Peyer's patch (tissue), 4 donors: ENCODE measurements at regions not wholly inside any gene's neighbourhood (a gene's known extent, or its start where the extent isn't known, plus 50 kb on each side); places are given as distances from the start of the nearest gene placed in this dataset.

ENCODE experiments used
- POLR2A ChIP-seq, 2 donors: fragments of 450-650 bp; IDR thresholded peaks; one replicate each; pipeline ENCODE4 v1.5.1; 2017; ENCODE audit warnings: antibody characterized with exemption in 2 of 2, mild to moderate bottlenecking in 2 of 2, moderate library complexity in 2 of 2
- TF ChIP-seq, protein P1 (sequence below), 6 experiments: fragments of 450-650 bp in 4 of 6; fragments of 200-600 bp in 2 of 6; sonication (generic) in 1 of 6; IDR thresholded peaks; one replicate each; pipeline ENCODE4 v1.5.1; 2017 to 2019; ENCODE audit warnings: antibody characterized with exemption in 6 of 6, mild to moderate bottlenecking in 3 of 6, moderate library complexity in 1 of 6

DNA sequence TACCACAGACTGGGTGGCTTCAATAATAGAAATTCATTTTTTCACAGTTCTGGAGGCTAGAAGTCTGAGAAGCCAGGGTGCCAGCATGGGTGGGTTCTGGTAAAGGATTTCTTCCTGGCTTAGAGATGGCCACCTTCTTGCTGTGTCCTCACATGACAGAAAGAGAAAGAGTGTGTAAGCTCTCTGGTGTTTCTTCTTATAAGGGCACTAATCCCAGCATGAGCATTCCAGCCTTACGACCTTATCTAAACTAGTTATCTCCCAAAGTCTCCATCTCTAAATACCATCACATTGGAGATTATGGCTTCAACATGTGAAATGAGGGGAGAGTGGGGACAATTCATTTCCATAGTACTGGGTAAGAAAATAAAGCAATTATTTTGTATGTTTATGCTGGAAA, 226.5 kb upstream of the TUSC1 start:
- TF ChIP-seq, protein P1, sequence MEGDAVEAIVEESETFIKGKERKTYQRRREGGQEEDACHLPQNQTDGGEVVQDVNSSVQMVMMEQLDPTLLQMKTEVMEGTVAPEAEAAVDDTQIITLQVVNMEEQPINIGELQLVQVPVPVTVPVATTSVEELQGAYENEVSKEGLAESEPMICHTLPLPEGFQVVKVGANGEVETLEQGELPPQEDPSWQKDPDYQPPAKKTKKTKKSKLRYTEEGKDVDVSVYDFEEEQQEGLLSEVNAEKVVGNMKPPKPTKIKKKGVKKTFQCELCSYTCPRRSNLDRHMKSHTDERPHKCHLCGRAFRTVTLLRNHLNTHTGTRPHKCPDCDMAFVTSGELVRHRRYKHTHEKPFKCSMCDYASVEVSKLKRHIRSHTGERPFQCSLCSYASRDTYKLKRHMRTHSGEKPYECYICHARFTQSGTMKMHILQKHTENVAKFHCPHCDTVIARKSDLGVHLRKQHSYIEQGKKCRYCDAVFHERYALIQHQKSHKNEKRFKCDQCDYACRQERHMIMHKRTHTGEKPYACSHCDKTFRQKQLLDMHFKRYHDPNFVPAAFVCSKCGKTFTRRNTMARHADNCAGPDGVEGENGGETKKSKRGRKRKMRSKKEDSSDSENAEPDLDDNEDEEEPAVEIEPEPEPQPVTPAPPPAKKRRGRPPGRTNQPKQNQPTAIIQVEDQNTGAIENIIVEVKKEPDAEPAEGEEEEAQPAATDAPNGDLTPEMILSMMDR (IDR thresholded peaks at IDR 0.05), result no peak
- TF ChIP-seq POLR2A (IDR thresholded peaks at IDR 0.05), result no peak
